ENCODE measurements at regions not wholly inside any gene's neighbourhood (a gene's known extent, or its start where the extent isn't known, plus 50 kb on each side); places are given as distances from the start of the nearest gene placed in this dataset.

GRCh38 chr6:114450631-114451030 lies 107.8 kb upstream of the HS3ST5 start:
- Histone ChIP-seq H3K27me3 (ENCODE audit: insufficient read depth) (no peaks in the 10 kb centered on the region), H3K4me1 (ENCODE audit: control insufficient read depth in 1 of 2, insufficient read depth in 2 of 2, low read depth in 1 of 2, low read length in 1 of 2) (no peaks in the 10 kb centered on the region), H3K9me2 (no peaks in the 10 kb centered on the region), H2AFZ (ENCODE audit: low read depth) (no peak overlapping the region), H3K79me2 (ENCODE audit: insufficient read depth) (no peaks in the 10 kb centered on the region), H3K36me3 (replicated peaks in 1 of 2; ENCODE audit: control insufficient read depth in 1 of 2, insufficient read depth in 2 of 2, low read length in 1 of 2) (no peaks in the 10 kb centered on the region), H3K27ac (ENCODE audit: low read depth in 2 of 2, low read length in 1 of 2) (no peak overlapping the region), H3K9ac (no peak overlapping the region), H3K4me2 (no peak overlapping the region), H3K9me3 (no peaks in the 10 kb centered on the region), H3F3A (replicated peaks; ENCODE audit: insufficient read depth) (no peaks in the 10 kb centered on the region), H4K20me1 (ENCODE audit: insufficient read depth) (no peaks in the 10 kb centered on the region), H3K4me3 (ENCODE audit: low read depth in 2 of 2, low read length in 1 of 2) (no peak overlapping the region)
- 34% methylated on average over 2 of the region's 2 CpGs for WGBS (ENCODE audit: low lambda C conversion rate)
- ChIA-PET POLR2A (no interaction called here), CTCF (no interaction called here)
- TF ChIP-seq FOXJ3 (CRISPR knock-in tag; IDR thresholded peaks at IDR 0.05) (no peak), ZBTB33 (IDR thresholded peaks at IDR 0.05; ENCODE audit: borderline replicate concordance, low read depth) (no peak), PBX3 (IDR thresholded peaks at IDR 0.05) (no peak), RCOR1 (IDR thresholded peaks at IDR 0.05; ENCODE audit: low read length) (no peak), SMC3 (IDR thresholded peaks at IDR 0.05; ENCODE audit: low read depth, low read length) (no peak), REST (IDR thresholded peaks at IDR 0.05; ENCODE audit: low read depth, low read length) (no peak)
- no peak for DNase-seq

GRCh38 chr6:114449659-114450058 lies 106.8 kb upstream of the HS3ST5 start:
- no peaks in the 10 kb centered on the region for H3K4me1 ChIP-seq (ENCODE audit: control insufficient read depth in 1 of 2, insufficient read depth in 2 of 2, low read depth in 1 of 2, low read length in 1 of 2)
- H4K20me1 ChIP-seq (ENCODE audit: insufficient read depth): no peaks in the 10 kb centered on the region
- no peaks in the 10 kb centered on the region for H3K36me3 ChIP-seq (replicated peaks in 1 of 2; ENCODE audit: control insufficient read depth in 1 of 2, insufficient read depth in 2 of 2, low read length in 1 of 2)
- H2AFZ ChIP-seq (ENCODE audit: low read depth): no peak overlapping the region
- ChIA-PET CTCF (no interaction called here), POLR2A (no interaction called here)
- H3K4me2 ChIP-seq: no peak overlapping the region
- no peaks in the 10 kb centered on the region for H3K27me3 ChIP-seq (ENCODE audit: insufficient read depth)
- no peak for DNase-seq
- no peaks in the 10 kb centered on the region for H3F3A ChIP-seq (replicated peaks; ENCODE audit: insufficient read depth)
- H3K27ac ChIP-seq (ENCODE audit: low read depth in 2 of 2, low read length in 1 of 2): no peak overlapping the region
- no peaks in the 10 kb centered on the region for H3K79me2 ChIP-seq (ENCODE audit: insufficient read depth)
- no peaks in the 10 kb centered on the region for H3K9me2 ChIP-seq
- H3K9me3 ChIP-seq: no peaks in the 10 kb centered on the region
- H3K4me3 ChIP-seq (ENCODE audit: low read depth in 2 of 2, low read length in 1 of 2): no peak overlapping the region
- no peak overlapping the region for H3K9ac ChIP-seq
- TF ChIP-seq MXI1 (IDR thresholded peaks at IDR 0.05; ENCODE audit: low read depth, low read length): no peak
- no peak for TF ChIP-seq IRF3 (IDR thresholded peaks at IDR 0.05; ENCODE audit: low read depth, low read length)
- no peak for TF ChIP-seq USF2 (IDR thresholded peaks at IDR 0.05; ENCODE audit: borderline replicate concordance, low read depth, low read length)
- no peak for TF ChIP-seq JUND (IDR thresholded peaks at IDR 0.05)
- no peak for TF ChIP-seq EP300 (IDR thresholded peaks at IDR 0.05; ENCODE audit: borderline replicate concordance in 1 of 2, low read depth in 1 of 2, low read length in 1 of 2)
- no peak for TF ChIP-seq RXRA (IDR thresholded peaks at IDR 0.05; ENCODE audit: borderline replicate concordance, low read depth)
- TF ChIP-seq EZH2phosphoT487 (IDR thresholded peaks at IDR 0.05; ENCODE audit: borderline replicate concordance, low read depth): no peak
- no peak for TF ChIP-seq ZBTB33 (IDR thresholded peaks at IDR 0.05; ENCODE audit: borderline replicate concordance, low read depth)
- TF ChIP-seq YY1 (IDR thresholded peaks at IDR 0.05; ENCODE audit: low read depth): no peak
- no peak for TF ChIP-seq NRF1 (IDR thresholded peaks at IDR 0.05; ENCODE audit: low read depth, low read length)
- TF ChIP-seq TEAD4 (IDR thresholded peaks at IDR 0.05; ENCODE audit: borderline replicate concordance, insufficient read depth): no peak
- TF ChIP-seq FOXJ3 (CRISPR knock-in tag; IDR thresholded peaks at IDR 0.05): no peak
- no peak for TF ChIP-seq FOSL2 (IDR thresholded peaks at IDR 0.05; ENCODE audit: borderline replicate concordance, low read depth)

Data from SK-N-SH (cell line).